ENCODE measurements at regions not wholly inside any gene's neighbourhood (a gene's known extent, or its start where the extent isn't known, plus 50 kb on each side); places are given as distances from the start of the nearest gene placed in this dataset.

GRCh38 chr6:121880831-121881230, 445.4 kb downstream of the GJA1 start:
- no peak for TF ChIP-seq SCRT2 (tag by site-specific recombination; IDR thresholded peaks at IDR 0.05)
- no peak for TF ChIP-seq ZBTB17 (tag by site-specific recombination; IDR thresholded peaks at IDR 0.05)
- TF ChIP-seq ATF2 (tag by site-specific recombination; IDR thresholded peaks at IDR 0.05; ENCODE audit: low read depth): no peak
- TF ChIP-seq ZBTB8A (tag by site-specific recombination; IDR thresholded peaks at IDR 0.05): no peak
- TF ChIP-seq PRDM2 (tag by site-specific recombination; IDR thresholded peaks at IDR 0.05; ENCODE audit: borderline replicate concordance): no peak
- TF ChIP-seq SALL2 (tag by site-specific recombination; IDR thresholded peaks at IDR 0.05; ENCODE audit: borderline replicate concordance): no peak
- no peak for TF ChIP-seq ZNF16 (tag by site-specific recombination; IDR thresholded peaks at IDR 0.05; ENCODE audit: low read depth)
- no peak overlapping the region for H3K27ac ChIP-seq (ENCODE audit: extremely low read depth, low read depth, low read length)
- peaks cover 5% of the 10 kb centered on the region for H3K4me1 ChIP-seq (ENCODE audit: control insufficient read depth, insufficient read depth, low read length)
- CTCF ChIA-PET: interaction anchor here (0.6 to 0.7 kb wide), 4 partner anchors 32 to 546 kb away, joined by 3 to 4 read pairs (median 3); no protein-coding TSS in a partner anchor
- no peaks in the 10 kb centered on the region for H3K9me3 ChIP-seq (ENCODE audit: control insufficient read depth, insufficient read depth, low read depth, low read length)
- POLR2A ChIA-PET: no interaction called here
- no peak overlapping the region for H3K4me3 ChIP-seq (ENCODE audit: low read depth, low read length)
- H3K36me3 ChIP-seq (ENCODE audit: control insufficient read depth in 2 of 2, insufficient read depth in 1 of 2, low read length in 2 of 2): no peaks in the 10 kb centered on the region

DNA sequence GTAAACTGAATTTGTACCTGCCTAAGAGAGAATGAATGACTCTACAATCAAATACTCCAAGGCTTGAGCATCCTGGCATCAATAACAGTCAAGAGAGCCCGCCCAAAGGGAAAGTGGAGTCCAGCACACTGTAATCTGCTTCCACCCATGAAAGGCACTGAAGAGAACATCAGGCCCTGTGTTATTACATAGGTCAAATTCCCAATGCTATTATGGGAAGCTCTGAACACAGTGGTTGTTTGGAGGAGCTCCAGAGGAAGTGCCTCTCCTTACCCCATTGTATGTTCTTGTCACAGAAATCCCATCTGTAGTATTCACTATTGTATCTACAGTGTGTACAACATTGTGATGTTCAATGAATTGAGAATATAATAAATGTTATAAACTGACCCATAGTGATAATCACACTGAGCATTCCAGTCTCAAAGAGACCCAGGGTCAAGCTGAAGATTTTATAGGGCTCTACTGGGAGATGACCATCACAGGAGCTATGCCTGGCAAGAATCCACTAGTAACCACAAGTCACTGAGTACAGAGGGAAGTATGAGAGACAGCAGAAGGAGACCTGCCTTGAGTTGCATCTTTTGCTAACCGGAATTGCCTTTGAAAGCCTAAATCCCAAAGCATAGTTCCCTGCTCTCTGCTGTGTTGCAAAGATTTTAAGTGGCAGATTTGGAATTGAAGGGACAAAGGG, 446.7 kb downstream of the GJA1 start:
- Histone ChIP-seq H3K27ac (ENCODE audit: extremely low read depth, low read depth, low read length) (no peak overlapping the region), H3K4me1 (ENCODE audit: control insufficient read depth, insufficient read depth, low read length) (peaks cover 5% of the 10 kb centered on the region), H3K9me3 (ENCODE audit: control insufficient read depth, insufficient read depth, low read depth, low read length) (no peaks in the 10 kb centered on the region), H3K4me3 (ENCODE audit: low read depth, low read length) (no peak overlapping the region), H3K36me3 (ENCODE audit: control insufficient read depth in 2 of 2, insufficient read depth in 1 of 2, low read length in 2 of 2) (no peaks in the 10 kb centered on the region)
- TF ChIP-seq YY2 (tag by site-specific recombination; IDR thresholded peaks at IDR 0.05) (no peak), ZNF513 (tag by site-specific recombination; IDR thresholded peaks at IDR 0.05) (no peak)
- CTCF ChIA-PET: no interaction called here
- POLR2A ChIA-PET: interaction anchor here (0.5 kb wide), 1 partner anchor 166 kb away, joined by 3 read pairs; no protein-coding TSS in a partner anchor

DNA sequence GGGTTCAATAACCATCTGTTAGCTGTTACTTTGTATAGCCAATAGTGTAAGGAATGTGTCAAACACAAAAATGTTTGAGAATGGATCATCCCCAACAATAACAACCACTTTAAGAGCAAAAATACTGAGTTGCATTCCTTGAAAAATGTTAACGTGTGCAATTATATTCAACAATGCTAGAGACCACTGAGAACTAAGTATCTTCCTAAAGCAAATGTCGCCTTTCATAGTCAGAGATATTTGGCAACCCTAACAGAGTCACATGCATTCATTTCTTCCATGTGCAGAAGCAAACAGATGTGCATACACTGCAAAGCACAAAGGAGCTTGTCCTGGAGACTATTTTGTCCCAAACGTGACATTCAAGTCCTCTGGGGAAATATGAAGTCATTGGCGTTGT, 448.6 kb downstream of the GJA1 start:
- ChIA-PET POLR2A (no interaction called here), CTCF (interaction anchor here (1.1 kb wide), 1 partner anchor 32 kb away, joined by 4 read pairs; no protein-coding TSS in a partner anchor)
- no peaks in the 10 kb centered on the region for H3K36me3 ChIP-seq (ENCODE audit: control insufficient read depth in 2 of 2, insufficient read depth in 1 of 2, low read length in 2 of 2)
- no peak overlapping the region for H3K4me3 ChIP-seq (ENCODE audit: low read depth, low read length)
- H3K27ac ChIP-seq (ENCODE audit: extremely low read depth, low read depth, low read length): no peak overlapping the region
- no peaks in the 10 kb centered on the region for H3K9me3 ChIP-seq (ENCODE audit: control insufficient read depth, insufficient read depth, low read depth, low read length)
- peaks cover 5% of the 10 kb centered on the region for H3K4me1 ChIP-seq (ENCODE audit: control insufficient read depth, insufficient read depth, low read length)
- TF ChIP-seq ZNF654 (tag by site-specific recombination; IDR thresholded peaks at IDR 0.05; ENCODE audit: low read depth): no peak
- TF ChIP-seq HOXA7 (CRISPR knock-in tag; IDR thresholded peaks at IDR 0.05; ENCODE audit: borderline replicate concordance): no peak
- TF ChIP-seq ZBTB21 (tag by site-specific recombination; IDR thresholded peaks at IDR 0.05): no peak
- no peak for TF ChIP-seq SCRT2 (tag by site-specific recombination; IDR thresholded peaks at IDR 0.05)
- TF ChIP-seq ZNF2 (tag by site-specific recombination; IDR thresholded peaks at IDR 0.05): no peak
- no peak for TF ChIP-seq KLF7 (tag by site-specific recombination; IDR thresholded peaks at IDR 0.05; ENCODE audit: borderline replicate concordance)
- no peak for TF ChIP-seq ZNF549 (tag by site-specific recombination; IDR thresholded peaks at IDR 0.05)
- TF ChIP-seq ZNF24 (tag by site-specific recombination; IDR thresholded peaks at IDR 0.05): no peak
- no peak for TF ChIP-seq ZNF214 (tag by site-specific recombination; IDR thresholded peaks at IDR 0.05; ENCODE audit: borderline replicate concordance)
- TF ChIP-seq ZSCAN30 (tag by site-specific recombination; IDR thresholded peaks at IDR 0.05): no peak
- no peak for TF ChIP-seq KLF16 (tag by site-specific recombination; IDR thresholded peaks at IDR 0.05)
- TF ChIP-seq ZNF398 (tag by site-specific recombination; IDR thresholded peaks at IDR 0.05): no peak
- TF ChIP-seq ZNF843 (tag by site-specific recombination; IDR thresholded peaks at IDR 0.05): no peak
